ENCODE measurements at regions not wholly inside any gene's neighbourhood (a gene's known extent, or its start where the extent isn't known, plus 50 kb on each side); places are given as distances from the start of the nearest gene placed in this dataset.

GRCh38 chr17:26766743-26767142 lies 527.2 kb upstream of the WSB1 start:
- TF ChIP-seq EP300 (conservative IDR thresholded peaks at IDR 0.05; ENCODE audit: poor library complexity, severe bottlenecking) (no peak), CTCF (IDR thresholded peaks at IDR 0.05; ENCODE audit: poor library complexity, severe bottlenecking) (no peak), TAF1 (IDR thresholded peaks at IDR 0.05; ENCODE audit: low read depth) (no peak), EZH2 (IDR thresholded peaks at IDR 0.05; ENCODE audit: borderline replicate concordance, insufficient read depth, low read length, poor library complexity, severe bottlenecking) (no peak), REST (IDR thresholded peaks at IDR 0.05; ENCODE audit: borderline replicate concordance) (no peak), RAD21 (conservative IDR thresholded peaks at IDR 0.05) (no peak), POLR2AphosphoS5 (IDR thresholded peaks at IDR 0.05) (no peak), SMC3 (conservative IDR thresholded peaks at IDR 0.05; ENCODE audit: poor library complexity) (no peak)
